ENCODE measurements at regions not wholly inside any gene's neighbourhood (a gene's known extent, or its start where the extent isn't known, plus 50 kb on each side); places are given as distances from the start of the nearest gene placed in this dataset.

- no peak overlapping the region for H4K91ac ChIP-seq (ENCODE audit: insufficient read length, low read depth, low read length)
- no CpG with 5 or more reads among the region's 2 CpGs for whole genome bisulfite sequencing (ENCODE audit: extremely low coverage, insufficient read length, low lambda C conversion rate)
Observed at GRCh38 chr4:71945791-71946190, 86.0 kb upstream of the NPFFR2 start.

More at GRCh38 chr4:71945791-71946190, 86.0 kb upstream of the NPFFR2 start:
- Histone ChIP-seq H3T11ph (ENCODE audit: low read length) (no peak overlapping the region), H3K9me3 (ENCODE audit: control insufficient read depth, low read depth, low read length) (peaks cover 38% of the 10 kb centered on the region), H3K18ac (ENCODE audit: insufficient read length, low read depth, low read length) (no peak overlapping the region), H2BK12ac (ENCODE audit: insufficient read length, low read depth, low read length) (no peak overlapping the region), H3K79me1 (ENCODE audit: insufficient read depth, low read depth, low read length, poor library complexity, severe bottlenecking) (no peaks in the 10 kb centered on the region), H3K27me3 (ENCODE audit: insufficient read depth, low read length) (no peaks in the 10 kb centered on the region), H3K9ac (ENCODE audit: extremely low read depth, insufficient read length, low read length) (no peak overlapping the region), H4K8ac (replicated peaks; ENCODE audit: insufficient read length, low read depth, low read length) (no peak overlapping the region), H3K4me1 (ENCODE audit: insufficient read depth, low read length) (no peaks in the 10 kb centered on the region), H2AK5ac (ENCODE audit: insufficient read length, low read length) (no peak overlapping the region), H3K56ac (ENCODE audit: insufficient read length, low read depth, low read length) (no peak overlapping the region), H2AFZ (ENCODE audit: low read length) (no peak overlapping the region), H3K23me2 (ENCODE audit: insufficient read length, low read depth, low read length, poor library complexity, severe bottlenecking) (no peaks in the 10 kb centered on the region), H3K4me2 (ENCODE audit: insufficient read depth, insufficient read length, low read length) (no peak overlapping the region), H3K79me2 (ENCODE audit: insufficient read depth, low read length) (no peaks in the 10 kb centered on the region), H2BK15ac (ENCODE audit: low read depth, low read length) (no peak overlapping the region), H2BK20ac (ENCODE audit: low read depth, low read length, poor library complexity, severe bottlenecking) (no peak overlapping the region), H3K14ac (ENCODE audit: insufficient read depth, low read length) (no peak overlapping the region), H3K4ac (ENCODE audit: low read depth, low read length) (no peak overlapping the region), H3K23ac (ENCODE audit: insufficient read length, low read depth, low read length) (no peak overlapping the region), H3K27ac (ENCODE audit: insufficient read length, low read depth, low read length) (no peak overlapping the region), H4K5ac (ENCODE audit: insufficient read length, low read depth, low read length) (no peak overlapping the region), H2BK5ac (ENCODE audit: insufficient read length, low read length) (no peak overlapping the region), H2BK120ac (ENCODE audit: low read depth, low read length, poor library complexity, severe bottlenecking) (no peak overlapping the region), H4K20me1 (ENCODE audit: control insufficient read depth, insufficient read depth, insufficient read length) (no peaks in the 10 kb centered on the region)
- no peak for DNase-seq
- no peak overlapping the region for H3K27ac Mint-ChIP-seq
- H3K36me3 Mint-ChIP-seq (ENCODE audit: insufficient read depth in 1 of 3, low read depth in 3 of 3) = peaks cover 62 to 82% (median 75%) of the 10 kb centered on the region in 3 experiments
- H3K27me3 Mint-ChIP-seq (ENCODE audit: low read depth) = no peaks in the 10 kb centered on the region
- TF ChIP-seq, protein P1, sequence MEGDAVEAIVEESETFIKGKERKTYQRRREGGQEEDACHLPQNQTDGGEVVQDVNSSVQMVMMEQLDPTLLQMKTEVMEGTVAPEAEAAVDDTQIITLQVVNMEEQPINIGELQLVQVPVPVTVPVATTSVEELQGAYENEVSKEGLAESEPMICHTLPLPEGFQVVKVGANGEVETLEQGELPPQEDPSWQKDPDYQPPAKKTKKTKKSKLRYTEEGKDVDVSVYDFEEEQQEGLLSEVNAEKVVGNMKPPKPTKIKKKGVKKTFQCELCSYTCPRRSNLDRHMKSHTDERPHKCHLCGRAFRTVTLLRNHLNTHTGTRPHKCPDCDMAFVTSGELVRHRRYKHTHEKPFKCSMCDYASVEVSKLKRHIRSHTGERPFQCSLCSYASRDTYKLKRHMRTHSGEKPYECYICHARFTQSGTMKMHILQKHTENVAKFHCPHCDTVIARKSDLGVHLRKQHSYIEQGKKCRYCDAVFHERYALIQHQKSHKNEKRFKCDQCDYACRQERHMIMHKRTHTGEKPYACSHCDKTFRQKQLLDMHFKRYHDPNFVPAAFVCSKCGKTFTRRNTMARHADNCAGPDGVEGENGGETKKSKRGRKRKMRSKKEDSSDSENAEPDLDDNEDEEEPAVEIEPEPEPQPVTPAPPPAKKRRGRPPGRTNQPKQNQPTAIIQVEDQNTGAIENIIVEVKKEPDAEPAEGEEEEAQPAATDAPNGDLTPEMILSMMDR (conservative IDR thresholded peaks at IDR 0.05) = no peak
- peaks cover 3 to 7% of the 10 kb centered on the region in 2 experiments for H3K4me1 Mint-ChIP-seq
- H3K4me3 Mint-ChIP-seq = no peak overlapping the region
- H3K9me3 Mint-ChIP-seq = peaks cover 72 to 79% of the 10 kb centered on the region in 2 experiments
